Esophagus squamous epithelium (tissue), 4 donors: ENCODE measurements at regions not wholly inside any gene's neighbourhood (a gene's known extent, or its start where the extent isn't known, plus 50 kb on each side); places are given as distances from the start of the nearest gene placed in this dataset.

ENCODE experiments used
- CTCF ChIP-seq, 6 experiments: fragments of 450-650 bp in 4 of 6; fragments of 200-600 bp in 2 of 6; sonication (generic) in 2 of 6; IDR thresholded peaks; one replicate each; pipeline ENCODE4 v1.5.1; 2016 to 2019; ENCODE audit warnings: antibody characterized with exemption in 6 of 6, mild to moderate bottlenecking in 4 of 6, moderate library complexity in 4 of 6
- POLR2A ChIP-seq, 4 donors: fragments of 450-650 bp; IDR thresholded peaks; one replicate each; pipeline ENCODE4 v1.6.1; 2017; ENCODE audit warnings: antibody characterized with exemption in 4 of 4, mild to moderate bottlenecking in 4 of 4, moderate library complexity in 3 of 4

- TF ChIP-seq CTCF (IDR thresholded peaks at IDR 0.05), result no peak
- no peak for TF ChIP-seq POLR2A (IDR thresholded peaks at IDR 0.05)
Measured at GRCh38 chr12:72872996-72873395, 600.8 kb downstream of the TRHDE start.
